Esophagus muscularis mucosa (tissue), 3 donors: ENCODE measurements at regions not wholly inside any gene's neighbourhood (a gene's known extent, or its start where the extent isn't known, plus 50 kb on each side); places are given as distances from the start of the nearest gene placed in this dataset.

ENCODE experiments used
- CTCF ChIP-seq, 3 experiments: fragments of 200-600 bp in 2 of 3; fragments of 450-650 bp in 1 of 3; sonication (generic) in 2 of 3; IDR thresholded peaks; one replicate each; pipeline ENCODE4 v1.5.1; 2017 to 2019; ENCODE audit warnings: antibody characterized with exemption in 3 of 3, mild to moderate bottlenecking in 2 of 3, moderate library complexity in 1 of 3
- POLR2A ChIP-seq: fragments of 450-650 bp; IDR thresholded peaks from one replicate; pipeline ENCODE4 v1.6.1; 2017; ENCODE audit warnings: antibody characterized with exemption, moderate library complexity, mild to moderate bottlenecking, low read depth
- POLR2AphosphoS5 ChIP-seq, 2 donors: sonication (generic); formaldehyde crosslinking; IDR thresholded peaks; one replicate each; pipeline ENCODE4 v1.6.1; 2017; ENCODE audit warnings: antibody characterized with exemption in 2 of 2

DNA sequence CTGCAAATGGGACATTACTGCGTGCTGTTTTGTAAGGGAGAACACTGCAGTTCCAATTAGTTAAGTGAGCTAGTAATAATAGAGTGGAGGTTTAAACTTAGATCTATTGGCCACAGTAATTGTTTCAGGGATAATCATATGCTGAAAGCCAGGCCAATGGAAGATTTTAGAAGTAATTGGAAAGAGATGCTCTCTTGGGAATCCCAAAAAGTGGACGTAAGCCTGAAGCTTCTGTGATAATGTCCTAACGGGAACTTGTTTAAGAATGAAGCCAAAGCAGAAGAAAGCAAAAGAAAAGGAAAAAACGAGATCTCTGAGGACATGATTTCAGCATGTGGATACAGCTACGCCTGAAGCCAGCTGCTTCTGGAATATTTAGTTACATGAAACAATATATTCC is 594.6 kb downstream of the SLC4A3 start:
- TF ChIP-seq POLR2A = no peak
- TF ChIP-seq CTCF (IDR thresholded peaks at IDR 0.05) = no peak
- no peak for TF ChIP-seq POLR2AphosphoS5 (IDR thresholded peaks at IDR 0.05)
